GM21717 (cell line): ENCODE measurements at regions not wholly inside any gene's neighbourhood (a gene's known extent, or its start where the extent isn't known, plus 50 kb on each side); places are given as distances from the start of the nearest gene placed in this dataset.
"Not testable (repeated sequence)": the region's sequence is repeated elsewhere in the genome, so short reads cannot be mapped to it uniquely, and the experiment has no call there.

ENCODE experiments used
- ATAC-seq: cut with Tn5 transposase; IDR thresholded peaks from one replicate; pipeline ENCODE4 v1.9.1; 2021; ENCODE audit warnings: mild to moderate bottlenecking, moderate library complexity; ENCODE audit not compliant: unreplicated experiment

DNA sequence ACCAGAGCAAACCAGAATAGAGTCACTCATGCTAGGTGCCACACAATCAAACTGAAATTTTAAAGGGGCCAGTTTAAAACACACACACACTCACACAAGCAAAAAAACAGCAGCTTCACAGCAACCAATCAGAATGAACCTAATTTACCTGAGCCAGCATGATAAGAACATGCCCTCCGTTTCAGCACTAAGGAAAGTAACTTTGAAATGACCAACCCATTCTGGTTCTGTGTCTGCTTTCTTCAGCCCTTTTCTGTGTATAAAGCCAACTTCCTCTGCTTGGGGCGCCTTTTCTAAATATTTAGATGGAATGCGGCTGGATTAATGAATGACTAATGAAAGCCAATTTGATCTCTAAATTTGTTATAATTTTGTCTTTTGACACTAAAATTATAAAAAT lies 629.1 kb downstream of the ZEB2 start:
- no peak for ATAC-seq

DNA sequence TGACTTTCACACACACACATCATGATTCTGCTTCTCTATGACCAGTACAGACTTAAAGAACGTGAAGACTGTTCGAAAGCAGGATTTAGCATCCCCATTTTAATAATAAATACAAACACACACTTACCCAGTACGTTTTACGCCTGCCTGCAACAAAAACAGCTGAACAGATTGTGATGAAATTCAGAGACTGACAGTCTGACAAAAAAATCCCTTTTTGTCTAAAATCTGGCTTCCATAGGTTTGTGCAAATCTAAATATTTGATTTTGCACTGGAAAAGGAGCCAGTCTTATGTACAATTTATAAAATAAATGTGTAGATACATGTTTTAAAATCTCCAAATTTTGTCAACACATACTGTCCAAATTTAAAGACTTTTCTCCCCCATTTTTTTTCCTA lies 630.7 kb downstream of the ZEB2 start:
- no peak for ATAC-seq

DNA sequence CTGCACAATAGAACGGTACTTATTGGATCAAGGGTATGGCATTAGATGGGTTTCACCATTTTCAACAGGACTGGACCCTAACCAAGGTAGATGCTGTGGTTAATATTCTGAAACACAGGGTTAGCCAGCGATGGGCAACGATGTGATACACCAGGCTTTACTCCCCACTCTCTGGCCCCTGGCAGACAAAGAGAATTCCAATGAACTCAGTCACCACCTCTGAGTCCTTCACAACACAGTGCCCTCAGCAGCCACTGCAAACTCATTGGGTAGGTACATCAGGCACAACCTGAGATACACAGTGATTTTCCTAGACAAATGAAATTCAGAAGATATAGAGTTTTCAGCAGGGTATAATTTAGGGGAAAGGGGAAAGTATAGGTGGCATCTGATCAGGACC lies 634.5 kb downstream of the ZEB2 start:
- ATAC-seq, result no peak

DNA sequence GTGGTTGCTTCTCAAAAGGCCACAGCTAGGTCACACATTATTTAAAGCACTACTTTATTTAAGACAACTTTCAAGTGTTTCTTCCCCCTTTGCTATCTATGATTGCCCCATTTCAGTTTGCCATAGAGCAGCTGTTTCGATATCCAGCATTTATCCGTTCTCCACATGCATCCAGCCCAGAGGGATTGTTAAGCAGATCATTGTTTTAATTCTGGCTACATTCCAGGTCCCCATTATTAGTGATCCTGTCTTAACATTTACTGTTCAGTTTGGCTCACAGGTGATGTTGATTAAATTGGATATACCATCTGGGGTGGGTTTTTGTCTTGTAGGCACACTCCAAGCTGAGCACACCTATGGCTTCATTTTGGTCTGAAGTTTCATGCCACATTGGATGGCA lies 638.7 kb downstream of the ZEB2 start:
- ATAC-seq, result no peak

DNA sequence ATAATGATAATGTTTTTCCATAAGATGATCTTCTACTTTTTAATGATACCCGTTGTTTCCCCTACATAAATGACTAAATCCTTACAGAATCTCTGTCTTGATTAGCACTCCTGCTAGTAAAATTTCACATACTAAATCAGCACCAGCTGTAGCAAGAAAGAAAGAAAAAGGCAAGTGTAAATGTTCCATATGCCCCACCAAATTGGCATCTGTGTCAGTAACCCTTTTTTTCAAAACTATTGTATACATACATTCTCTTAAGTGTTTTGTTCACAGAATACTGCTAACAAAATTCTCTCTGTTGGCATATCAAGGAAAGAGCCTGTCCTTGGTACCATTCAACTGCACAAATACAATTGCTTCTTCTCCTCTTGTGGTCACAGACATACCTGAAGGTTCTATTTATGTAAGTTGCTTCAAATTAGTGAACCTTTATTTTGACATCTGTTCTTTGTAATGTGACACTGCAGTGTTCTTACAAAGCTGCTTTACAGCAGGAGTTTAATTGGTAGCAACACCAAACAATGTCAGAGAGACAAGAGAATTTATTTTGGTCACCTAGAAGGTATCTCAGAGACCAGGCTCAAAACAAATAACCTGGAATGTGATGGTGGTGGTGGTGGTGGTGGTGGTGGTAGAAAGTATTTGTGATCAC lies 641.9 kb downstream of the ZEB2 start:
- no peak for ATAC-seq

- no peak for ATAC-seq
Measured at GRCh38 chr2:143877056-143877455, 642.9 kb downstream of the ZEB2 start.

DNA sequence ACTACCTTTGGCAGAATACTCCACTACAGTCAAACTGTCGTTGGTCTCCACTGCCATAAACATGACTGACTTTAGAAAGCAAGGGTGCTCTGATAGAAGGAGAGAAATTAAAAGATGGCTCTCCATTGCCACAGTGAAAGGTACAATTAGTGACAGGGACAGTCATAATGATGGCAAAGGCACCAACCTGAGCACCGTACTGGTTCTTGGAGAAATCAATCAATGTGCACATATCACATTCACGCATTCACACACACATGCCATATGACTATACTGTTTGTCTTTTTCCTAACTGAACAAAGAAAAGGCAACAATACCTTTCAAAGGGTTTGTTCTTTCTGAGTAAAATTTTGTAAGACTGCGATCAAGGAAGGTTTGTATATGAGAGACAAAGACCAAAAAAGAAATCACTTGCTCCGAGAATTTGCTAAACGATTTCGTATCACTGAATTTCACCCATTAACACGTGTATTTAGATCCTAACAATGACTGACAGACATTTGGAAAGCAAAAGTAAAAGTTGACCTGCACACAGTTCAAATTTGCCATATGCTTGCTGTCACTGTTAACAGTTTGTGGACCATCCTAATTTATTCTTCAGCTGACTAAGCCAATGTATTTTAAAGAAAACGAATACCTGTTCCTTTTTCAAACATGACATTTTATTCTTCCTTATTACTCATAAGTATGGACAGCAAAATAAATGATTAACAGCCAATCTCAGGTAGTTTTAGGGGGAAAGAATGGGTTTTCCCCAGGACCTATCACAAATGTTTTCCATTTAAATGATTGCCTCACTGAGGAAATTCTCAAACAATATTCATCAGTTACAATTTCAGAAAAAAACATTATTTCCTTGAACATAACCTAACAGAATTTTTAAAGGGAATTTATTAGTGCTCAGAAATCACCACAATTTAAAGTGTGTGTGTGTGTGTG lies 644.4 kb downstream of the ZEB2 start:
- peak; percentile 49 for ATAC-seq

DNA sequence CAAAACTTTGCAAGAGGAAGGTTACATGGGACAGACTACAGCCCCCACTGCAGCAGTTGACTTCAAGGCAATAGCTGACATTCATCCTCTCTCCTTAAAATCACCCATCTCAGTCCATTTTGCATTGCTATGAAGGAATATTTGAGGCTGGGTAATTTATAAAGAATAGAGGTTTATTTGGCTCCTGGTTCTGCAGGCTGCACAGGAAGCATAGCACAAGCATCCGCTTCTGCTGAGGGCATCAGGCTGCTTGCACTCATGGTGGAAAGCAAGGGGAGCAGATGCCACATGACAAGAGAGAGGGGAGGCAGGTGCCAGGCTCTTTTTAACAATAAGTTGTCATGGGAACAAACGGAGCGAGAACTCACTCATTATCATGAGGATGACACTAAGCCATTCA lies 646.0 kb downstream of the ZEB2 start:
- ATAC-seq, result no peak

- ATAC-seq, result no peak
Measured at GRCh38 chr2:143870696-143871095, 649.2 kb downstream of the ZEB2 start.

DNA sequence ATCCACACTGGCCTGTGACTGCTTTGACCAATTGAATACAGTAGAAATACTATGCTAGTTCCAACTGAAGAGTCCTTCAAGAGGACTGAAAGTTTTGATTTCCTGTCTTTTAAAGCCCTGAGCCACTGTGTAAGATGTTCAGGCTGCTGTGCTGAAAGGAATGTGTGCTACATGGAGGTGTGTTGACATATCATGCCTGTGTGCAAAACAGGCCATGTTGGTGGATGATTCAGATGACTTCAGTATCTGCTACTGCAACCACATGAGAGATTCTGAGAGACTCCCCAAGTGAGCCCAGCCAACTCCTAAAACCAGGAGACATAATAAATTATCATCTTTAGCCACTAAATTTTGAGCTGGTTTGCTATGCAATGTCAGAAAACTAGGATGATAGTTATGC lies 662.9 kb downstream of the ZEB2 start:
- no peak for ATAC-seq

DNA sequence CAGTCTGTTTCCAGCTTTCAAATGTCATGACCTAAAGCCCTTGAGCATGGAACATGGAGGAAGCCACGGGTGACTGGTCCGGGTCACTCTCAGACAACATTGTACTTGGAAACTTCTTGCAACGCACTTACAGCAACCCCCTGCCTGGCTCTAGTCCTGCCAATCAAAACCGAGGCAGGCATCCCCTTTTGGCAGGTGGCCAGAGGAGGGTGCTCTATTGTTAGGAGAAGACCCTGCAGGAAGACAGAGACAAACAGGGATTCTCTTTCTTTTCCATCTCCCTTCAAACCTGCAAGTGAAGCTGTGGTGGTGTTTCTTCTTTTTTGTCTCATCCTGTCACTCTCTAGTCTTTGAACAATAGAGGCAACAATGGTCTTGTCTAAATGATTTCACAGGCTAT lies 667.2 kb downstream of the ZEB2 start:
- no peak for ATAC-seq

DNA sequence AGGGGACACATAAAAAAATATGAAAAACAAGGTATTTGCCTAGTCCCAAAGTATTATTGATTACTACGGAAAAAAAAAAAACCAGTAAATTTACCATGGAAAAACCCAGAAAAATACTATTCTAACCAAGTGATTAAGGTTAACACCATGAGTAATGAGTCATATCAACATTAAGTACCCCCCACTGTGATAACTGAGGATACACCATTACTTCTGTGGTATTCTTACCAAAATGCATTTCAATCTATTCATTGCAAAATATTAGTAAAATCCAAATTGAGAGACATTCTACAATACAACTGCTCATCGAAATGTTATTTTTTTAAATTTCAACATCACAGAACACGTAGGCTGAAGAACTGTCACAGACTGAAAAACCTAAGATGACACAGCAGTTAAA lies 669.8 kb downstream of the ZEB2 start:
- ATAC-seq, result no peak

- no peak for ATAC-seq
Measured at GRCh38 chr2:143847257-143847656, 672.7 kb downstream of the ZEB2 start.

- no peak for ATAC-seq
Measured at GRCh38 chr2:143844986-143845385, 674.9 kb downstream of the ZEB2 start.

DNA sequence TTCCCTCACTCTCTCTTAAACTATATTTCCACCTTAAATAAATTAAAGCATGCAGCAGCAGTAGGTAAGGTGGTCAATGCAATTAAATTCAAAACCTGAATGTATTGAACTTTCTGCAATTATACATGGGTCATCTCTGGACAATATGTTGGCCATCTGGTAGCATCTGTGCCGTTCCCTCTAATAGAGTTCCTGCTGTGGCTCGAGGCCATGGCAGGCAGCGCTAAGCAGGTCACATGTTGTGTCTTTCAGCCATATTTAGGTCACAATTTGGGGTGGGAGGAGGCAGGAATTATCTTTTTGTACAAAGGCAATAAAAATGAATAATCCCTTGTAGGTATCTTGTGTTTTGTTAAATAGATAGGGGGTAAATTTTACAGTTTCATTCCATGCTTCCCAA lies 676.2 kb downstream of the ZEB2 start:
- ATAC-seq, result no peak

DNA sequence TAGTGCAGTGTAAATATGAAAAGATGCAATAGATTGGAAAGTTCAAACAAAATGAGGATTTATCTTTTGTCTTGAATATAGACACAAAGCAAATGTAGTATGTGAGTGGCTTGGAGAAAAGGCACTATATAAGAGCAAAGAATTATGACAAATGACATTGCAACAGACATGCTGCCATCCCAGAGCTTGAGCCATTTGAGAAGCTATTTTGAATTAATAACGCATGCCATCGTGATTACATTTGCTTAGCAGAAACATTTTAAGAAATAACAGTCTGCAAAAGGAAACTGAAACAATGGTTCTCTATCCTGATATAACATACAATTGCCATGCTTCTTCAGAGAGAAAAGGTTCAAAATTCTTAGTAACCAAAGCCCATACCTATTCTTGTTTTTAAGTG lies 677.1 kb downstream of the ZEB2 start:
- ATAC-seq, result no peak

DNA sequence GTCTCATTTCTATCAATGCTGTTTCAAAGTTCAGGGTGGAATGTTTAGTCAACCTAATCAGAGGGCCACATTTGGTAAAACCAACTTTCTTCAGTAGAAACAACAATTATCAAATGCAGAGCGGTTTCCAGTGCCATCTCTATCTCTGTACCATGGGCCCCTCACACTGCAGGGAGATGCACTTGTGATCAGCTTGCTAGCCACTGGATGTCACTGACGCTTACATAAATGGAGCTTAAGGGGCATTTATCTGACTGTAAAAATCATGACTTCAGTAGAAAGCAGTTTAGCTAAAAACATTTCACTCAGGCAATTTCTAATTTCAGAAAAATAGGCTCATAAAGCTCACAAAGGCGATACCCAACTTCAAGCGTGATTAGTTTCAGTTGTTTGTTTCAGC lies 678.0 kb downstream of the ZEB2 start:
- ATAC-seq, result no peak

DNA sequence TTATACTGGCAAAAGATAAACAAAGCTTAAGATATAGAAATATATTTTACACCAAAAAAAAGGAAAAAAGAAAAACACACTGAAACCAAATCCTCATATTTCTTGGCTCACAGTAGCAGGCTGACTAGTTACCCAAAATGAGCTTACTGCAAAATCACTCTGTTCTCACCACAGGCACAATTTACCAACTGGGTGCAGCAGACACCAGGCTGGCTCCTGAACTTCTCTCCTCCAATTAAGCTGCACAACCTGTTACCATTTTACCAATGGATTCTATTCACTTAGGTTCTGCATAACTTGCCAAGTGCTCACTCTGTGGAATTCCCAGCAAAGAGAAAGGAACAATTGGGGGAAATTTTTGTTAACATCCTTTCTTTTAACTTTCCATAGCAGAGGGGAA lies 679.3 kb downstream of the ZEB2 start:
- ATAC-seq, result no peak

DNA sequence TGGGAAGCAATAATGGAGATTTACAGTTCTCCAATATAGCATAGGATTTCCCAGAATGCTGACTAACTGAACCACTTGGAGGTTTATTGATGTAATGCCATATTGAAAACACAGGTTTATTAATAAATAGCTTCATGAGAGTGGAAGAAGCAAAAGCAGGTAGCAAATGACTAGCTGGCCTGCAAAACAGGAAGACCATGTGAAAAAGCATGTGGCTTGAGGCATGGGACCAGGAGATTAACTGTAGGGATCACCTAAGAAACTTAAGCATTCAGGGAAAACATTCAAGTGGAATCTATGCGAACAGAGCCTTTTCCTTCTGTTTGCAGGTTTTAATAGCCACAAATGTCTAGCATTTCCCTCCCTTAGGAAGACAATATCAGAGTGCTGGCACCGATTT lies 679.7 kb downstream of the ZEB2 start:
- no peak for ATAC-seq

GRCh38 chr2:143839456-143839855 lies 680.5 kb downstream of the ZEB2 start:
- no peak for ATAC-seq

DNA sequence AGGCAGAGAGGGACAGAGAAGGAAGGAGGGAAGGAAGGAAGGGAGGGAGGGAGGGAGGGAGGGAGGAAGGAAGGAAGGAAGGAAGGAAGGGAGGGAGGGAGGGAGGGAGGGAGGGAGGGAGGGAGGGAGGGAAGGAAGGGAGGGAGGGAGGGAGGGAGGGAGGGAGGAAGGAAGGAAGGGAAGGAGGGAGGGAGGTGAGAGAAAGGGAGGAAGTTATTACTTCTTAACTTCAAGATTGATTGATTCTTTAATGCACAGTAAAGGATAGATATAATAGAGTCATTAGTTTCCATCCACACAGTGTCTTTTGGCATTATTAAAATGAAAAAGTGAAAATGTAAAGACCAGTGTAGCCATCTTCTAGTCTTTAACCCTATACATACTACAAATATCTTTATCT lies 682.9 kb downstream of the ZEB2 start:
- ATAC-seq, result not testable (repeated sequence)

DNA sequence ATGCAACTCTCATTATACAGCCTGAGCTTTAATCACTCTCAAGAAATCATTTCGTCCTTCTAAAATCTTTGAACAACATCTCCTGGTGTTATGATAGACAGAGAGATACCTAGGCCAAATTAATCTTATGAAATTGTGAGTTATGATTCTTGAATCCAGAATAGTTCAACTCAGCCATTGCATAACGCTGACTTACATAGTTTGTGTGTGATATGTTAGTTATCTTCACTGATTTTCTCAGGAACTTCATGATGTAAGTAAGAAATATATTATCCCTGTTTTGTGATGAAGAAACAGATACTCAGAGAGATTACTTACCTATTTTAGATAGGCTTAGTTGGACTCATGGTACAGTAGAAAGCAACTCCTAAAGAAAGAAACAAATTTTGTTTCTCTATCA lies 684.4 kb downstream of the ZEB2 start:
- no peak for ATAC-seq
